Activated naive CD4-positive, alpha-beta T cell treated with anti-CD3 and anti-CD28 coated beads for 36 hours (primary cell): ENCODE measurements at regions not wholly inside any gene's neighbourhood (a gene's known extent, or its start where the extent isn't known, plus 50 kb on each side); places are given as distances from the start of the nearest gene placed in this dataset.

Experiments
- CTCF ChIA-PET: fragments of 350-600 bp; sonication (Branson Sonifier 250); formaldehyde crosslinking; loops from one replicate; lab custom pipeline; 2021; ENCODE audit warnings: antibody characterized with exemption; lab: Charles Lee
- DNase-seq: peaks from one replicate; pipeline ENCODE4 v3.0.0-alpha.2; 2020
- H3K27ac Mint-ChIP-seq: one replicate; pipeline ENCODE4 v1.8.0; 2021; ENCODE audit warnings: mild to moderate bottlenecking, mixed read lengths
- H3K27me3 Mint-ChIP-seq: one replicate; pipeline ENCODE4 v1.8.0; 2021; ENCODE audit warnings: low read depth, mixed read lengths
- H3K36me3 Mint-ChIP-seq: one replicate; pipeline ENCODE4 v1.8.0; 2021; ENCODE audit warnings: low read depth, mixed read lengths
- H3K4me1 Mint-ChIP-seq: one replicate; pipeline ENCODE4 v1.8.0; 2021; ENCODE audit warnings: low read depth, mixed read lengths
- H3K4me3 Mint-ChIP-seq: one replicate; pipeline ENCODE4 v1.8.0; 2021; ENCODE audit warnings: mild to moderate bottlenecking, moderate library complexity, mixed read lengths
- H3K9me3 Mint-ChIP-seq: one replicate; pipeline ENCODE4 v1.8.0; 2021; ENCODE audit warnings: mixed read lengths
- intact Hi-C: fragments of 100-400 bp; cut with micrococcal nuclease; formaldehyde crosslinking; loops from one replicate; pipeline ENCODE4 v1.15.1; 2023

GRCh38 chr6:167652701-167653095, 174.0 kb upstream of the AFDN start:
- Mint-ChIP-seq H3K4me3 (no peak overlapping the region), H3K27ac (no peak overlapping the region), H3K4me1 (no peaks in the 10 kb centered on the region), H3K36me3 (no peaks in the 10 kb centered on the region), H3K27me3 (peaks cover 1% of the 10 kb centered on the region), H3K9me3 (no peaks in the 10 kb centered on the region)
- DNase-seq: no peak
- CTCF ChIA-PET: no interaction called here
- intact Hi-C loops: no loop called here

GRCh38 chr6:167653561-167653960, 173.2 kb upstream of the AFDN start:
- Mint-ChIP-seq H3K4me3 (no peak overlapping the region), H3K9me3 (no peaks in the 10 kb centered on the region), H3K36me3 (no peaks in the 10 kb centered on the region), H3K27me3 (no peaks in the 10 kb centered on the region), H3K27ac (no peak overlapping the region), H3K4me1 (no peaks in the 10 kb centered on the region)
- no peak for DNase-seq
- CTCF ChIA-PET: no interaction called here
- intact Hi-C loops: no loop called here

- Mint-ChIP-seq H3K27me3 (no peaks in the 10 kb centered on the region), H3K36me3 (no peaks in the 10 kb centered on the region), H3K27ac (no peak overlapping the region), H3K9me3 (no peaks in the 10 kb centered on the region), H3K4me1 (no peaks in the 10 kb centered on the region), H3K4me3 (no peak overlapping the region)
- no peak for DNase-seq
- intact Hi-C loops: no loop called here
- CTCF ChIA-PET: no interaction called here
Observed at GRCh38 chr6:167654389-167654788, 172.3 kb upstream of the AFDN start.

- Mint-ChIP-seq H3K36me3 (no peaks in the 10 kb centered on the region), H3K27ac (no peak overlapping the region), H3K4me1 (no peaks in the 10 kb centered on the region), H3K9me3 (no peaks in the 10 kb centered on the region), H3K4me3 (no peak overlapping the region), H3K27me3 (no peaks in the 10 kb centered on the region)
- intact Hi-C loops: no loop called here
- no peak for DNase-seq
- CTCF ChIA-PET: no interaction called here
Observed at GRCh38 chr6:167655174-167655821, 171.4 kb upstream of the AFDN start.

- Mint-ChIP-seq H3K4me3 (no peak overlapping the region), H3K27ac (no peak overlapping the region), H3K27me3 (no peaks in the 10 kb centered on the region), H3K4me1 (no peaks in the 10 kb centered on the region), H3K9me3 (no peaks in the 10 kb centered on the region), H3K36me3 (no peaks in the 10 kb centered on the region)
- intact Hi-C loops: no loop called here
- CTCF ChIA-PET: no interaction called here
- DNase-seq: no peak
Observed at GRCh38 chr6:167658106-167658505, 168.6 kb upstream of the AFDN start.

GRCh38 chr6:167659046-167659445, 167.7 kb upstream of the AFDN start:
- no peak for DNase-seq
- no peaks in the 10 kb centered on the region for H3K36me3 Mint-ChIP-seq
- no peak overlapping the region for H3K27ac Mint-ChIP-seq
- H3K4me3 Mint-ChIP-seq: no peak overlapping the region
- CTCF ChIA-PET: no interaction called here
- intact Hi-C loops: no loop called here
- H3K4me1 Mint-ChIP-seq: no peaks in the 10 kb centered on the region
- H3K27me3 Mint-ChIP-seq: peaks cover 1% of the 10 kb centered on the region
- H3K9me3 Mint-ChIP-seq: no peaks in the 10 kb centered on the region

- peaks cover 5% of the 10 kb centered on the region for H3K27me3 Mint-ChIP-seq
- no peaks in the 10 kb centered on the region for H3K36me3 Mint-ChIP-seq
- H3K9me3 Mint-ChIP-seq: no peaks in the 10 kb centered on the region
- CTCF ChIA-PET: no interaction called here
- intact Hi-C loops: no loop called here
- no peaks in the 10 kb centered on the region for H3K4me1 Mint-ChIP-seq
- no peak overlapping the region for H3K27ac Mint-ChIP-seq
- no peak overlapping the region for H3K4me3 Mint-ChIP-seq
- no peak for DNase-seq
Observed at GRCh38 chr6:167660424-167660823, 166.3 kb upstream of the AFDN start.

GRCh38 chr6:167660944-167661551, 165.7 kb upstream of the AFDN start:
- no peak overlapping the region for H3K4me3 Mint-ChIP-seq
- CTCF ChIA-PET: interaction anchor here (0.6 kb wide), 1 partner anchor 13 kb away, joined by 3 read pairs; no protein-coding TSS in a partner anchor
- H3K36me3 Mint-ChIP-seq: no peaks in the 10 kb centered on the region
- H3K9me3 Mint-ChIP-seq: no peaks in the 10 kb centered on the region
- H3K27ac Mint-ChIP-seq: no peak overlapping the region
- no peak for DNase-seq
- H3K27me3 Mint-ChIP-seq: peaks cover 5% of the 10 kb centered on the region
- no peaks in the 10 kb centered on the region for H3K4me1 Mint-ChIP-seq
- intact Hi-C loops: no loop called here

- Mint-ChIP-seq H3K36me3 (no peaks in the 10 kb centered on the region), H3K4me3 (no peak overlapping the region), H3K9me3 (no peaks in the 10 kb centered on the region), H3K27me3 (peaks cover 5% of the 10 kb centered on the region), H3K27ac (no peak overlapping the region), H3K4me1 (no peaks in the 10 kb centered on the region)
- intact Hi-C loops: no loop called here
- no peak for DNase-seq
- CTCF ChIA-PET: interaction anchor here (0.6 kb wide), 1 partner anchor 13 kb away, joined by 3 read pairs; no protein-coding TSS in a partner anchor
Observed at GRCh38 chr6:167661552-167662044, 165.1 kb upstream of the AFDN start.

GRCh38 chr6:167662075-167662880, 164.4 kb upstream of the AFDN start:
- H3K36me3 Mint-ChIP-seq: no peaks in the 10 kb centered on the region
- peaks cover 5% of the 10 kb centered on the region for H3K27me3 Mint-ChIP-seq
- DNase-seq: no peak
- H3K9me3 Mint-ChIP-seq: no peaks in the 10 kb centered on the region
- CTCF ChIA-PET: interaction anchor here (0.6 kb wide), 1 partner anchor 14 kb away, joined by 3 read pairs; no protein-coding TSS in a partner anchor
- H3K27ac Mint-ChIP-seq: no peak overlapping the region
- no peaks in the 10 kb centered on the region for H3K4me1 Mint-ChIP-seq
- no peak overlapping the region for H3K4me3 Mint-ChIP-seq
- intact Hi-C loops: no loop called here

GRCh38 chr6:167662881-167663205, 163.9 kb upstream of the AFDN start:
- H3K4me1 Mint-ChIP-seq: no peaks in the 10 kb centered on the region
- no peak overlapping the region for H3K27ac Mint-ChIP-seq
- no peaks in the 10 kb centered on the region for H3K36me3 Mint-ChIP-seq
- intact Hi-C loops: no loop called here
- CTCF ChIA-PET: no interaction called here
- no peaks in the 10 kb centered on the region for H3K9me3 Mint-ChIP-seq
- DNase-seq: no peak
- H3K4me3 Mint-ChIP-seq: no peak overlapping the region
- H3K27me3 Mint-ChIP-seq: peaks cover 5% of the 10 kb centered on the region

- Mint-ChIP-seq H3K27ac (no peak overlapping the region), H3K36me3 (no peaks in the 10 kb centered on the region), H3K27me3 (peaks cover 5% of the 10 kb centered on the region), H3K9me3 (no peaks in the 10 kb centered on the region), H3K4me3 (no peak overlapping the region), H3K4me1 (no peaks in the 10 kb centered on the region)
- intact Hi-C loops: no loop called here
- no peak for DNase-seq
- CTCF ChIA-PET: no interaction called here
Observed at GRCh38 chr6:167663316-167663715, 163.4 kb upstream of the AFDN start.
